PFSK-1 (cell line): ENCODE measurements at regions not wholly inside any gene's neighbourhood (a gene's known extent, or its start where the extent isn't known, plus 50 kb on each side); places are given as distances from the start of the nearest gene placed in this dataset.

Source experiments
- FOXP2 ChIP-seq: optimal IDR thresholded peaks from 2 replicates; pipeline ENCODE3; 2011; ENCODE audit warnings: borderline replicate concordance, control low read depth, inconsistent platforms; ENCODE audit not compliant: insufficient read depth; ENCODE audit errors: extremely low read length, extremely low read depth
- POLR2AphosphoS5 ChIP-seq: IDR thresholded peaks from 2 replicates; pipeline ENCODE4 v1.6.1; 2012; ENCODE audit warnings: low read depth, mild to moderate bottlenecking, control low read depth, low read length, moderate library complexity
- REST ChIP-seq, 2 experiments: IDR thresholded peaks; 2 replicates each; pipeline versions ENCODE4 v1.6.1 to v1.8.0; 2011 to 2012; ENCODE audit warnings: low read depth in 2 of 2, low read length in 2 of 2, control low read depth in 1 of 2, inconsistent platforms in 1 of 2, mild to moderate bottlenecking in 1 of 2, moderate library complexity in 1 of 2; ENCODE audit not compliant: insufficient read depth in 1 of 2
- SIN3A ChIP-seq: IDR thresholded peaks from 2 replicates; pipeline ENCODE4 v1.6.1; 2012; ENCODE audit warnings: mild to moderate bottlenecking, low read length, moderate library complexity, borderline replicate concordance; ENCODE audit not compliant: insufficient read depth

- TF ChIP-seq POLR2AphosphoS5, result no peak
- TF ChIP-seq FOXP2, result no peak
- no peak for TF ChIP-seq REST (IDR thresholded peaks at IDR 0.05; ENCODE audit: insufficient read depth in 1 of 2, low read depth in 2 of 2, low read length in 2 of 2)
- no peak for TF ChIP-seq SIN3A
Measured at GRCh38 chr3:145429546-145429945, 731.4 kb downstream of the PLOD2 start.
